GM23338 (cell line): ENCODE measurements at regions not wholly inside any gene's neighbourhood (a gene's known extent, or its start where the extent isn't known, plus 50 kb on each side); places are given as distances from the start of the nearest gene placed in this dataset.
A peak's percentile ranks its signal among the peaks of the same experiment; 100 is the strongest.

Experiments
- ATAC-seq: fragments of 200-7000 bp; cut with Tn5 transposase; 3 replicates; pipeline ENCODE4 v1.9.1; 2020
- DNase-seq: peaks from one replicate; pipeline ENCODE4 v3.0.0-alpha.2; 2015; ENCODE audit warnings: low spot score
- H2AFZ ChIP-seq: fragments of 200-600 bp; sonication (generic); 2 replicates; pipeline ENCODE4 v1.8.0; 2016; ENCODE audit warnings: antibody characterized with exemption, mild to moderate bottlenecking, moderate library complexity
- H3F3A ChIP-seq: fragments of 200-600 bp; sonication (generic); replicated peaks from 2 replicates; pipeline ENCODE4 v1.8.0; 2017; ENCODE audit warnings: antibody characterized with exemption, mixed run types, low read depth
- H3K27ac ChIP-seq: fragments of 200-600 bp; sonication (generic); 2 replicates; pipeline ENCODE4 v1.6.1; 2016; ENCODE audit warnings: low read depth
- H3K27me3 ChIP-seq: fragments of 200-600 bp; sonication (generic); 2 replicates; pipeline ENCODE4 v1.8.0; 2016; ENCODE audit warnings: mild to moderate bottlenecking, mixed run types, moderate library complexity; ENCODE audit not compliant: insufficient read depth
- H3K36me3 ChIP-seq: fragments of 200-600 bp; sonication (generic); 2 replicates; pipeline ENCODE4 v1.8.0; 2016; ENCODE audit warnings: mild to moderate bottlenecking; ENCODE audit not compliant: insufficient read depth
- H3K4me1 ChIP-seq: fragments of 200-600 bp; sonication (generic); 2 replicates; pipeline ENCODE4 v1.8.0; 2016; ENCODE audit warnings: mild to moderate bottlenecking, moderate library complexity; ENCODE audit not compliant: insufficient read depth
- H3K4me2 ChIP-seq: fragments of 200-600 bp; sonication (generic); 2 replicates; pipeline ENCODE4 v1.7.1; 2017; ENCODE audit warnings: mixed run types
- H3K4me3 ChIP-seq: fragments of 200-600 bp; sonication (generic); 2 replicates; pipeline ENCODE4 v1.6.1; 2016; ENCODE audit warnings: mixed run types
- H3K79me2 ChIP-seq: fragments of 200-600 bp; sonication (generic); replicated peaks from 2 replicates; pipeline ENCODE4 v1.8.0; 2017; ENCODE audit warnings: mild to moderate bottlenecking; ENCODE audit not compliant: insufficient read depth
- H3K9me2 ChIP-seq: fragments of 200-600 bp; sonication (generic); 2 replicates; pipeline ENCODE4 v1.8.0; 2017; ENCODE audit not compliant: insufficient read depth
- H4K20me1 ChIP-seq: fragments of 200-600 bp; sonication (generic); replicated peaks from 2 replicates; pipeline ENCODE4 v1.8.0; 2017; ENCODE audit warnings: mild to moderate bottlenecking; ENCODE audit not compliant: insufficient read depth
- H3K27ac Mint-ChIP-seq: 2 replicates; pipeline ENCODE4 v1.8.0; 2020; ENCODE audit warnings: inconsistent platforms, mild to moderate bottlenecking, moderate library complexity, mixed read lengths
- H3K27me3 Mint-ChIP-seq: 3 replicates; pipeline ENCODE4 v1.8.0; 2022; ENCODE audit warnings: low read depth, mild to moderate bottlenecking, moderate library complexity, mixed read lengths, inconsistent platforms; ENCODE audit not compliant: insufficient read depth, poor library complexity
- H3K36me3 Mint-ChIP-seq: 3 replicates; pipeline ENCODE4 v1.8.0; 2021; ENCODE audit warnings: low read depth, mild to moderate bottlenecking, inconsistent platforms, moderate library complexity, mixed read lengths
- H3K4me1 Mint-ChIP-seq: 3 replicates; pipeline ENCODE4 v1.8.0; 2020; ENCODE audit warnings: mild to moderate bottlenecking, inconsistent platforms, mixed read lengths
- H3K4me3 Mint-ChIP-seq: 3 replicates; pipeline ENCODE4 v1.8.0; 2021; ENCODE audit warnings: moderate library complexity, mild to moderate bottlenecking, inconsistent platforms, mixed read lengths
- H3K9me3 Mint-ChIP-seq: 3 replicates; pipeline ENCODE4 v1.8.0; 2020; ENCODE audit warnings: moderate library complexity, mild to moderate bottlenecking, inconsistent platforms, mixed read lengths
- CREB1 ChIP-seq: fragments of 250-450 bp; sonication (Bioruptor Pico); IDR thresholded peaks from 2 replicates; pipeline ENCODE4 v1.5.0; 2020; ENCODE audit warnings: low read depth, mild to moderate bottlenecking, moderate library complexity
- NANOG ChIP-seq: IDR thresholded peaks from 2 replicates; pipeline ENCODE4 v1.6.1; 2016; ENCODE audit warnings: antibody characterized with exemption, borderline replicate concordance
- POLR2AphosphoS5 ChIP-seq: IDR thresholded peaks from 2 replicates; pipeline ENCODE4 v1.6.1; 2016; ENCODE audit warnings: antibody characterized with exemption, low read depth
- STAT1 ChIP-seq: IDR thresholded peaks from one replicate; pipeline ENCODE4 v1.6.1; 2016; ENCODE audit warnings: antibody characterized with exemption; ENCODE audit not compliant: unreplicated experiment
- ZNF114 ChIP-seq: fragments of 250-450 bp; sonication (Bioruptor Pico); IDR thresholded peaks from 2 replicates; pipeline ENCODE4 v1.5.0; 2020; ENCODE audit warnings: mild to moderate bottlenecking, moderate library complexity
- ZNF331 ChIP-seq: fragments of 250-450 bp; sonication (Bioruptor Pico); IDR thresholded peaks from 2 replicates; pipeline ENCODE4 v1.5.0; 2020; ENCODE audit warnings: low read depth, mild to moderate bottlenecking, moderate library complexity
- TF ChIP-seq, protein P1 (sequence below): fragments of 250-450 bp; sonication (Bioruptor Pico); IDR thresholded peaks from 2 replicates; pipeline ENCODE4 v1.5.0; 2020; ENCODE audit warnings: mild to moderate bottlenecking, moderate library complexity
- TF ChIP-seq, protein P2 (sequence below): IDR thresholded peaks from 2 replicates; pipeline ENCODE4 v1.6.1; 2016; ENCODE audit warnings: antibody characterized with exemption

DNA sequence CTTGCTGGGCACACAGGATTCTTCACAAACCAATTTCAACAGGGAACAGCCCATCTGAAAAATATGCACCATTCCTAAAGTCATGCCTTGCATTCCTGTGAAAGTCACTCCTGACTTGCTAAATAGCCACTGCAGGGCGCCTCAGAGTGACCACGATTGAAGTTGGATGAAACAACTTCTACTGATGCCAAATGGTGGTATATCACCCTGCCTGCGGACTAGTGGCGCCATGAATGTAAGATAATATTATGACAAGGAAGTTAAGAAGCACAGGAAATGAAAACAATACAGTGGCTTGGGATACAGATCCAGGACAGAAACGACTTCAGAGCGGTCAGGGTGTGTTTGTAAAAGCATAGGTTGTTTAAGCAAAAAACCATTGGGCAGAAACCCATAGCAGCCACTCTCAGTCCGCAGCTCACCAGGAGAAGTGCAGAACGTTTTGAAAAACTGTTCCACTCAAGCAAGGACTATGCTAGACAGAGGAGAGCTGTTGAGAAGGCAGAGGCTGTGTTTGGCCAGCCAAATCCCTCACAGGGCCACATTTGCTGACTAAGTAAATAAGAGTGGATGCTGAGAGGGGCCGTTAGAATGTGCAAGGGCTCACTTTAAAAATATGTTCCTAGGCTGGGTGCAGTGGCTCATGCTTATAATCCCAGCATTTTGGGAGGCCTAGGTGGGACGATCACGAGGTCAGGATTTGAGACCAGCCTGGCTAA, 250.4 kb downstream of the PTTG2 start:
- Histone ChIP-seq H4K20me1 (no peaks in the 10 kb centered on the region), H3K36me3 (no peaks in the 10 kb centered on the region), H3K27me3 (no peaks in the 10 kb centered on the region), H3F3A (no peaks in the 10 kb centered on the region), H3K79me2 (no peaks in the 10 kb centered on the region), H3K4me1 (no peaks in the 10 kb centered on the region; the same call in 1 of the 2 replicates), H3K4me2 (0 out of 2 replicates have a peak overlapping the region, but pooled peaks have one; percentile 8), H2AFZ (peak overlapping the region; percentile 85; the same call in 1 of the 2 replicates), H3K9me2 (no peaks in the 10 kb centered on the region), H3K27ac (no peak overlapping the region), H3K4me3 (no peak overlapping the region)
- no peaks in the 10 kb centered on the region for H3K36me3 Mint-ChIP-seq
- no peak overlapping the region for H3K27ac Mint-ChIP-seq
- peak; percentile 35; the same call in 1 of the 3 replicates for ATAC-seq
- H3K27me3 Mint-ChIP-seq = no peaks in the 10 kb centered on the region
- H3K9me3 Mint-ChIP-seq = no peaks in the 10 kb centered on the region
- no peak for TF ChIP-seq POLR2AphosphoS5
- TF ChIP-seq, protein P1, sequence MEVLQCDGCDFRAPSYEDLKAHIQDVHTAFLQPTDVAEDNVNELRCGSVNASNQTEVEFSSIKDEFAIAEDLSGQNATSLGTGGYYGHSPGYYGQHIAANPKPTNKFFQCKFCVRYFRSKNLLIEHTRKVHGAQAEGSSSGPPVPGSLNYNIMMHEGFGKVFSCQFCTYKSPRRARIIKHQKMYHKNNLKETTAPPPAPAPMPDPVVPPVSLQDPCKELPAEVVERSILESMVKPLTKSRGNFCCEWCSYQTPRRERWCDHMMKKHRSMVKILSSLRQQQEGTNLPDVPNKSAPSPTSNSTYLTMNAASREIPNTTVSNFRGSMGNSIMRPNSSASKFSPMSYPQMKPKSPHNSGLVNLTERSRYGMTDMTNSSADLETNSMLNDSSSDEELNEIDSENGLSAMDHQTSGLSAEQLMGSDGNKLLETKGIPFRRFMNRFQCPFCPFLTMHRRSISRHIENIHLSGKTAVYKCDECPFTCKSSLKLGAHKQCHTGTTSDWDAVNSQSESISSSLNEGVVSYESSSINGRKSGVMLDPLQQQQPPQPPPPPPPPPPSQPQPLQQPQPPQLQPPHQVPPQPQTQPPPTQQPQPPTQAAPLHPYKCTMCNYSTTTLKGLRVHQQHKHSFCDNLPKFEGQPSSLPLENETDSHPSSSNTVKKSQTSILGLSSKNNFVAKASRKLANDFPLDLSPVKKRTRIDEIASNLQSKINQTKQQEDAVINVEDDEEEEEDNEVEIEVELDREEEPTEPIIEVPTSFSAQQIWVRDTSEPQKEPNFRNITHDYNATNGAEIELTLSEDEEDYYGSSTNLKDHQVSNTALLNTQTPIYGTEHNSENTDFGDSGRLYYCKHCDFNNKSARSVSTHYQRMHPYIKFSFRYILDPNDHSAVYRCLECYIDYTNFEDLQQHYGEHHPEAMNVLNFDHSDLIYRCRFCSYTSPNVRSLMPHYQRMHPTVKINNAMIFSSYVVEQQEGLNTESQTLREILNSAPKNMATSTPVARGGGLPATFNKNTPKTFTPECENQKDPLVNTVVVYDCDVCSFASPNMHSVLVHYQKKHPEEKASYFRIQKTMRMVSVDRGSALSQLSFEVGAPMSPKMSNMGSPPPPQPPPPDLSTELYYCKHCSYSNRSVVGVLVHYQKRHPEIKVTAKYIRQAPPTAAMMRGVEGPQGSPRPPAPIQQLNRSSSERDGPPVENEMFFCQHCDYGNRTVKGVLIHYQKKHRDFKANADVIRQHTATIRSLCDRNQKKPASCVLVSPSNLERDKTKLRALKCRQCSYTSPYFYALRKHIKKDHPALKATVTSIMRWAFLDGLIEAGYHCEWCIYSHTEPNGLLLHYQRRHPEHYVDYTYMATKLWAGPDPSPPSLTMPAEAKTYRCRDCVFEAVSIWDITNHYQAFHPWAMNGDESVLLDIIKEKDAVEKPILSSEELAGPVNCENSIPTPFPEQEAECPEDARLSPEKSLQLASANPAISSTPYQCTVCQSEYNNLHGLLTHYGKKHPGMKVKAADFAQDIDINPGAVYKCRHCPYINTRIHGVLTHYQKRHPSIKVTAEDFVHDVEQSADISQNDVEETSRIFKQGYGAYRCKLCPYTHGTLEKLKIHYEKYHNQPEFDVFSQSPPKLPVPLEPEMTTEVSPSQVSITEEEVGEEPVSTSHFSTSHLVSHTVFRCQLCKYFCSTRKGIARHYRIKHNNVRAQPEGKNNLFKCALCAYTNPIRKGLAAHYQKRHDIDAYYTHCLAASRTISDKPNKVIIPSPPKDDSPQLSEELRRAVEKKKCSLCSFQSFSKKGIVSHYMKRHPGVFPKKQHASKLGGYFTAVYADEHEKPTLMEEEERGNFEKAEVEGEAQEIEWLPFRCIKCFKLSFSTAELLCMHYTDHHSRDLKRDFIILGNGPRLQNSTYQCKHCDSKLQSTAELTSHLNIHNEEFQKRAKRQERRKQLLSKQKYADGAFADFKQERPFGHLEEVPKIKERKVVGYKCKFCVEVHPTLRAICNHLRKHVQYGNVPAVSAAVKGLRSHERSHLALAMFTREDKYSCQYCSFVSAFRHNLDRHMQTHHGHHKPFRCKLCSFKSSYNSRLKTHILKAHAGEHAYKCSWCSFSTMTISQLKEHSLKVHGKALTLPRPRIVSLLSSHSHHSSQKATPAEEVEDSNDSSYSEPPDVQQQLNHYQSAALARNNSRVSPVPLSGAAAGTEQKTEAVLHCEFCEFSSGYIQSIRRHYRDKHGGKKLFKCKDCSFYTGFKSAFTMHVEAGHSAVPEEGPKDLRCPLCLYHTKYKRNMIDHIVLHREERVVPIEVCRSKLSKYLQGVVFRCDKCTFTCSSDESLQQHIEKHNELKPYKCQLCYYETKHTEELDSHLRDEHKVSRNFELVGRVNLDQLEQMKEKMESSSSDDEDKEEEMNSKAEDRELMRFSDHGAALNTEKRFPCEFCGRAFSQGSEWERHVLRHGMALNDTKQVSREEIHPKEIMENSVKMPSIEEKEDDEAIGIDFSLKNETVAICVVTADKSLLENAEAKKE (CRISPR knock-in tag) = no peak
- TF ChIP-seq STAT1 = no peak
- no peak for TF ChIP-seq NANOG
- DNase-seq = peak; percentile 25
- H3K4me1 Mint-ChIP-seq = peaks cover 9% of the 10 kb centered on the region; the same call in 2 of the 3 replicates
- H3K4me3 Mint-ChIP-seq = no peak overlapping the region

DNA sequence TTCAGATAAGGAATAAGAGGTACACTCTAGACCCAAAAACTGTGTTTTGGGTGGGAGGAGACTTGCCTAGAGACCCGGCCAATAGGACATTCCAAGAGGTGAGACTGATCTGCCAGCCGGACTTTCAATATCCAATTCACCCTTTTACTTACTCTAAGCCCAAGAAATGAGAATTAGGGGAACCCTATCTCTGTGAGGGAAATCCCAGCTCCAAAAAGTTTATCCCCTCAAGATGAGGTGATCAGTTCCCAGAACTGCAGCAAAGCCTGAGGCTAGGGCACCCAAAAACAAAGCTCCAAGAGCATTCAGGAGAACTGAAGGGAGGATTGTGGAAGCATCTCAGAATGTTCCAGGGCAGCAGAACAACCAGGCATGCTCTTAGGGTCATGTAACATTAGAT, 251.7 kb downstream of the PTTG2 start:
- H2AFZ ChIP-seq = no peak overlapping the region
- Mint-ChIP-seq H3K27me3 (no peaks in the 10 kb centered on the region), H3K36me3 (no peaks in the 10 kb centered on the region), H3K9me3 (no peaks in the 10 kb centered on the region), H3K27ac (no peak overlapping the region), H3K4me3 (no peak overlapping the region), H3K4me1 (peaks cover 9% of the 10 kb centered on the region; the same call in 2 of the 3 replicates)
- DNase-seq (no peak), ATAC-seq (no peak)
- no peak overlapping the region for H3K4me3 ChIP-seq
- no peak overlapping the region for H3K4me2 ChIP-seq
- H3K4me1 ChIP-seq = no peaks in the 10 kb centered on the region; the same call in 1 of the 2 replicates
- no peaks in the 10 kb centered on the region for H3K79me2 ChIP-seq
- no peaks in the 10 kb centered on the region for H3F3A ChIP-seq
- no peaks in the 10 kb centered on the region for H3K9me2 ChIP-seq
- H3K36me3 ChIP-seq = no peaks in the 10 kb centered on the region
- no peaks in the 10 kb centered on the region for H4K20me1 ChIP-seq
- H3K27me3 ChIP-seq = no peaks in the 10 kb centered on the region
- H3K27ac ChIP-seq = no peak overlapping the region
- no peak for TF ChIP-seq ZNF114 (CRISPR knock-in tag)
- TF ChIP-seq CREB1 (CRISPR knock-in tag) = no peak
- no peak for TF ChIP-seq ZNF331 (CRISPR knock-in tag)
- TF ChIP-seq, protein P2, sequence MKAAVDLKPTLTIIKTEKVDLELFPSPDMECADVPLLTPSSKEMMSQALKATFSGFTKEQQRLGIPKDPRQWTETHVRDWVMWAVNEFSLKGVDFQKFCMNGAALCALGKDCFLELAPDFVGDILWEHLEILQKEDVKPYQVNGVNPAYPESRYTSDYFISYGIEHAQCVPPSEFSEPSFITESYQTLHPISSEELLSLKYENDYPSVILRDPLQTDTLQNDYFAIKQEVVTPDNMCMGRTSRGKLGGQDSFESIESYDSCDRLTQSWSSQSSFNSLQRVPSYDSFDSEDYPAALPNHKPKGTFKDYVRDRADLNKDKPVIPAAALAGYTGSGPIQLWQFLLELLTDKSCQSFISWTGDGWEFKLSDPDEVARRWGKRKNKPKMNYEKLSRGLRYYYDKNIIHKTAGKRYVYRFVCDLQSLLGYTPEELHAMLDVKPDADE = no peak
- TF ChIP-seq STAT1 = no peak
